GM18520 (cell line): ENCODE measurements at regions not wholly inside any gene's neighbourhood (a gene's known extent, or its start where the extent isn't known, plus 50 kb on each side); places are given as distances from the start of the nearest gene placed in this dataset.

Source experiments
- ATAC-seq: cut with Tn5 transposase; IDR thresholded peaks from one replicate; pipeline ENCODE4 v1.9.1; 2021; ENCODE audit not compliant: unreplicated experiment

- ATAC-seq: no peak
Observed at GRCh38 chr14:55734731-55735130, 154.7 kb downstream of the KTN1 start.

DNA sequence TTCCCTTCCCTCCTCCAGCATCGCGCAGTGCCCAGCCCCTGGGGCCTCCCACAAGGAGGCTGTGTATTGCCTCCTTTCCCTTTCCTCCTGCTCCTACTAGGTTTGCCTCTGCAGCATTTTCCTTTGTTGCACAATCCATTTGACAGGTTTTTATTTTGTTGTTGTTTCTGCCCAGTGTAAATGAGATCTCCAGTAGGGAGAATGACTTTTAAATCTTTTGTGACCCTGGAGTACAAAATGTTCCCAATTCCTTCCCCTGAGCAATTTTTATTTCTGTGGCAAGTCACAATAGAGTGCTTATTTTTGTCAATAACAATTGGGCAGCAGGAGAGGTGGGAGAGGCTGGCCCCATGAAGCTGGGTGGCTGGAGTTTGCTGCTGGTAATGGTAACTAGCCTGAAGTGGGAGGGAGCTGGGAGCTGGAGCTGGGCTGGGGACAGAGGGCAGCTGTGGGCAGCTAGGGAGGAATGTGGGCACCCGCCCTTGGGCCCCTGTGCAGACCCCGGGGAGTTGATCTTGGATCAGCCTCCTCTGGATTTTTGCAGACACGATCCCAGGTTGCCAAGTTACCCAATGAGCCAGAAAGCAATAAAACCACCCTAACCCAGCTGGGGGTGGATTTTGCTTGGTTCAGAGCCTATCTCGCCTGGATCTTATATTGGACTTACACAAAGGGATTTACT is 160.1 kb downstream of the KTN1 start:
- ATAC-seq: no peak

GRCh38 chr14:55740649-55740989 is 160.6 kb downstream of the KTN1 start:
- ATAC-seq: no peak

- no peak for ATAC-seq
Observed at GRCh38 chr14:55741240-55741639, 161.2 kb downstream of the KTN1 start.

DNA sequence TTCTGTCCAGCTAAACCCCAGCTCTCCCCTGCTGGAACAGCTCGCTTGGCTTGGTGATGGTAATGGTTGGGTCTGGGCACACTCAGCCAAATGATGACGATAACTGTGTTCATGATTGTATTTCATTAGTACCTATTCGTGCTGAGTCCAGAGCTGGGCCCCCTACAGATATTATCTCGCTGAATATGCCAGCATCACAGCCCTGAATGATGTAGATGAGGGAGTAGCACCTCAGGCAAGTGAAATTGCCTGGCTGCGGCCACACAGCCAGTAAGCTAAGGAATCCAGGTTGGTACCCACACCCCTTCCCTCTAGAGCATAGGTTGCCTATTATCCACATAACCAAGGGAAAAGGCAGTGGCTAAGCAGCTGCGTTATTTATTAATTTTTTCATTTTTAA is 163.5 kb downstream of the KTN1 start:
- ATAC-seq: no peak

GRCh38 chr14:55744321-55744720 is 164.3 kb downstream of the KTN1 start:
- no peak for ATAC-seq

DNA sequence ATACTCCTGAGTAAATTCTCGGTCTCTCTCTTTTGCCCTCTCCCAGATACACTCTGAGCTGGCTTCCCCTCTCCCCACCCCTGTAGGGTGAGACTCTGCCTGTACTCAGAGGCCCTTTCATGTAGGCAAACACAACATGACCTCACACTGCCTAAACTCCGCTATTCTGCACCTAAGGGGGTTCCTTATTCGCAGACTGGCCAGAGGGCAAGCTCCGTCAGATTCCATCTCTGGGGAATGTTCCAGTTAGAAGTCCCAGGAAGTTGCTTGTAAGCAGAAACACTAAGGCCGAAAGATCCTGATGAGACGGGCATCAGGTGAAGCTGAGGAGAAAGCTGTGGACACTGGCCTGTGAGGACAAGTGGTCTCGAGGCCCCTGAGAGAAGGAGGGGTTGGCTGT is 165.9 kb downstream of the KTN1 start:
- ATAC-seq: no peak

DNA sequence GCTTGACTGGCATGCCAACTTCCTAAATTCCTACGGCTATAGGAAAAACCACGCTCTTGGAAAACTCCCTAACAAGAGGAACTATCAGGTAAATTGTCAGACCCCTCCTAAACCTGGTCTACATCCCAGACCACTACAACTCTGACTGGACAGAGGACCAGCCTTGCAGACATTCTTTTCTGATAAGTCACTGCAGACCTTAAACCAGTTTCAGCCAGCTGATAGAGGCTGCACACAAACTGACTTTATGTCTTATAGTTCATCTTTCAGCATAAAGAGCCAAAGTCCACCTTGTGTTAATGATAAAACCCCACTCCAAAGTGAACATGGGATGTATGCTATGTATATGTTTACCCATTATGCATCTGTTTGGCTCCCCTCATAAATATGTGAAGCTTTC is 166.6 kb downstream of the KTN1 start:
- ATAC-seq: no peak

- ATAC-seq: no peak
Observed at GRCh38 chr14:55747186-55747585, 167.2 kb downstream of the KTN1 start.

GRCh38 chr14:55749201-55749812 is 169.3 kb downstream of the KTN1 start:
- no peak for ATAC-seq

- ATAC-seq: no peak
Observed at GRCh38 chr14:55749946-55750345, 169.9 kb downstream of the KTN1 start.

DNA sequence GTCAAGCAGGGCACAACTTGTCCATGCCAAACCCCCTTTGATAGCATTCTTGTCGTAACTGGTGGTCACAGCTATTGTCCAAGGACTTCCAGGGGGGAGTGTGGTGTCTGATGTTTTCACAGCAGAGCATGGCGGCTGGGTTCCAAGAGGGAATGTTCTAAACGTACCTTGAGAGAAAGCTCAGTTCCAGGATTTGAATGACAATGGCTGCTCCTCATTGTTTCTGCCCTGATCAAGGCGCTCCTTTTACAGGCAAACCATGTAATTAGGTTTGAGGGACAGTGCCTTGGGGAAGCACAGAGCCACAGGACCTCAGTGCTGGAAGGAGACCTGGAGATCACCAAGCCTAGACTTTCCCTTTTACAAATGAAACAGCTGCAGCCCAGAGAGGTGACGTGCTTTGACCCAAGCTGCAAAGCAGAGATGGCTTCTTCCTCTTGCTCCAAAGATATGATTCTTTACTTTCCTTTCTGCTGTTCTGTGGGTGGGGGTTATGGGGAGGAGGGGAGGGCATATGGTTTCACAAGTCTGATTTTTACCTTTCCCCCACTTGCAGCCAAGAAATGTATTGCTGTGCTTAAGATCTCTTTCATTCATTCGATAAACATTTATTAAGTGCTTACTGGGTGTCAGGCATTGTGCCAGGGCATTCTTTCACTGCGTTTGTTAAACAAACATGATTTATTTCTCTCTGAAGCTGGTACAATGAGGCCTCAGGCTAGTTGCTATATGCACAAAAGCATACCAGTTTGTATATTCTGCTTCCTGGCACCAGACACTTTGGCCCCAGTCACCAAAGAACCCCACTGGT is 172.8 kb downstream of the KTN1 start:
- ATAC-seq: no peak

DNA sequence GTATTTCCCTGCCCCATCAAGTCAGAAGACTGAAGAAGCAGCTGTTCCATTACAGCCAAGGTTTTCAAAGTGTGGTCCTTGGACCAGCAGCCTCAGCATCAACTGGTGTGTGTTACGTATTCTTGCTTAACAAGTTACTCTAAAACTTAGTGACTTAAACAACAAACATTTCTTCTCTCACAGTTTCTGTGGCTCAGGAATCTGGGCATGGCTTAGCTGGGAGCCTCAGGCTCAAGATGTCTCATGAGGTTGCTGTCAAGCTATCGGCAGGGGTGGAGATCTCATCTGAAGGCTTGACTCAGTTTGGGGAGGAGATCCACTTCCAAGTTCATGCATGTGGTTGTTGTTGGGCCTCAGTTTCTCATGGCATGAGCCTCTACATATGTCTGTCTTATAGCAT is 174.5 kb downstream of the KTN1 start:
- ATAC-seq: no peak

GRCh38 chr14:55754871-55755270 is 174.9 kb downstream of the KTN1 start:
- no peak for ATAC-seq

DNA sequence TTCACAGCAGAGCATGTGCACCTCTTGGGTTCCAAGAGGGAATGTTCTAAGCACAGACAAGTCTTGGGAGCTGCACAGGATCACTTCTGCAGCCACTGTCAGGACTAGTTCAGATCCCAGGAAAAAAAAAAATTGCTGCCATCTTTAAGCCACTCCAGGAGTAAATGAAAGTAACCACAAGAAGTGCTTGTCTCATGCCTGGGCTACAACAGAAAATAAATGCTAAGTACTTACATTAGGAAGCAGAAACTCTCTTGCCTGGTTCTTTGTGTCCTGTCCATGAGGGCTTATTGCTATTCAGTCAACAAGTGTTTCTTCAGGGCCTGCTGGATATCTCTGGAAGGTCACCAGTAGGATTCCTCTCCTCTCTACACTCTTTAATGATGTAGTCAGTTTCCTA is 176.1 kb downstream of the KTN1 start:
- ATAC-seq: no peak

GRCh38 chr14:55756557-55756956 is 176.6 kb downstream of the KTN1 start:
- no peak for ATAC-seq

GRCh38 chr14:55758796-55759195 is 178.8 kb downstream of the KTN1 start:
- ATAC-seq: no peak

GRCh38 chr14:55760789-55761566 is 181.0 kb downstream of the KTN1 start:
- ATAC-seq: no peak

DNA sequence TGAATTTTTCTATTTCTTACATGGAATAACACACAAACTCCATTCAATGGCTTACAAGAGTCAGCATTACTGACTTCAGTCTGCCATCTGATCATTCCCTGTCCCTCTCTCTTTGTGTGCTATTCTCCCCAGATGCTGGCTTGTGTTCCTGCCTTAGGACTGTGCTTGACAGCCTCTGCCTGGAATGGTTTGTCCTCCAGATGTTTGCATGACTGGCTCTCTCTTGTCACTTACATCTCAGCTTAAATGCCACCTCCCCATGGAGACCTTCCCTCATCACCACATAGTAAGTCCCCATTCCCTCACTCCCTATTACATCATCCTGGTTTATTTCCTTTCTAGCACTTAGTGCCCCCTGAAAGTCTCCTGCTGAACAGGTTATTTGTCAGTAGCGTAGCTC is 181.6 kb downstream of the KTN1 start:
- no peak for ATAC-seq

- ATAC-seq: no peak
Observed at GRCh38 chr14:55762595-55763232, 182.7 kb downstream of the KTN1 start.

DNA sequence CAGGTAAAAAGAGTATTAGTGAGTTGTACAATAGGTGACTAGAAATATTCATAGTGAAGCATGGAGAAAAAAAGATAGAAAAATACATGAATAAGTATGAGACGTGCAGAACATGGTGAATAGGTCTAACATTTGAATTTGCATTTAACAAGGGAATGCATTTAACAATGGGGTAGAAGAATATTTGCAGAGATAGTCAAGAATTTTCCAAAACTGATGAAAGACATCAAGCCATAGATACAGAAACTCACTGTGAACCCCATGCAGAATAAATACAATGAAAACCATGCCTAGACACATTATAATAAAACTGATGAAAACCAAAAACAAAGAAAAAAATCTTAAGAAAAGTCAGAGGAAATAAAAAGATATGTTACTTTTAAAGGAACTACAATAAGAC is 184.8 kb downstream of the KTN1 start:
- ATAC-seq: no peak
